ENCODE measurements at regions not wholly inside any gene's neighbourhood (a gene's known extent, or its start where the extent isn't known, plus 50 kb on each side); places are given as distances from the start of the nearest gene placed in this dataset.

GRCh38 chr22:47296405-47297260, 534.2 kb downstream of the TBC1D22A start:
- TF ChIP-seq CTCF (IDR thresholded peaks at IDR 0.05) (no peak), POLR2A (IDR thresholded peaks at IDR 0.05) (no peak)
- Histone ChIP-seq H3K9me3 (no peaks in the 10 kb centered on the region), H3K4me3 (no peak overlapping the region), H3K27me3 (peaks cover 0 to 13% (median 0%) of the 10 kb centered on the region in 9 donors), H3K27ac (no peak overlapping the region), H3K36me3 (no peaks in the 10 kb centered on the region), H3K4me1 (no peaks in the 10 kb centered on the region)
- DNase-seq (peak in 1 of 5 donors; percentile 20), ATAC-seq (no peak)
- intact Hi-C loops (cut with DNase I) = no loop called here
- WGBS, 4 donors = 65 to 75% (median 71%) methylated on average over 24 to 25 of the region's 25 CpGs

- Histone ChIP-seq H3K27me3 (peaks cover 0 to 13% (median 0%) of the 10 kb centered on the region in 9 donors), H3K4me1 (no peaks in the 10 kb centered on the region), H3K27ac (no peak overlapping the region), H3K36me3 (no peaks in the 10 kb centered on the region), H3K4me3 (no peak overlapping the region), H3K9me3 (no peaks in the 10 kb centered on the region)
- intact Hi-C loops (cut with DNase I) = no loop called here
- DNase-seq = no peak
- ATAC-seq = no peak
- no peak for TF ChIP-seq CTCF (IDR thresholded peaks at IDR 0.05)
- WGBS, 4 donors = 82 to 87% (median 85%) methylated on average over 10 of the region's 10 CpGs
Measured at GRCh38 chr22:47295982-47296381, 533.5 kb downstream of the TBC1D22A start.

GRCh38 chr22:47295226-47295901, 532.9 kb downstream of the TBC1D22A start:
- no peak overlapping the region for H3K4me3 ChIP-seq
- H3K27me3 ChIP-seq = peaks cover 0 to 13% (median 0%) of the 10 kb centered on the region in 9 donors
- WGBS, 4 donors = 75 to 83% (median 82%) methylated on average over 16 to 21 of the region's 21 CpGs
- DNase-seq (peak in 1 of 5 donors; percentile 20), ATAC-seq (no peak)
- H3K9me3 ChIP-seq = no peaks in the 10 kb centered on the region
- no peak overlapping the region for H3K27ac ChIP-seq
- no peak for TF ChIP-seq POLR2A (IDR thresholded peaks at IDR 0.05)
- TF ChIP-seq CTCF (IDR thresholded peaks at IDR 0.05) = no peak
- intact Hi-C loops (cut with DNase I) = no loop called here
- H3K36me3 ChIP-seq = no peaks in the 10 kb centered on the region
- no peaks in the 10 kb centered on the region for H3K4me1 ChIP-seq

GRCh38 chr22:47294576-47294975, 532.1 kb downstream of the TBC1D22A start:
- no peak for TF ChIP-seq POLR2A (IDR thresholded peaks at IDR 0.05)
- no peak for TF ChIP-seq CTCF (IDR thresholded peaks at IDR 0.05)
- WGBS, 4 donors = 71 to 80% (median 74%) methylated on average over 5 of the region's 5 CpGs
- peaks cover 0 to 14% (median 0%) of the 10 kb centered on the region in 9 donors for H3K27me3 ChIP-seq

More at GRCh38 chr22:47294576-47294975, 532.1 kb downstream of the TBC1D22A start:
- no peaks in the 10 kb centered on the region for H3K36me3 ChIP-seq
- DNase-seq (peak in 1 of 5 donors; percentile 27), ATAC-seq (no peak)
- no peaks in the 10 kb centered on the region for H3K9me3 ChIP-seq
- H3K4me1 ChIP-seq = no peaks in the 10 kb centered on the region
- intact Hi-C loops (cut with DNase I) = no loop called here
- no peak overlapping the region for H3K27ac ChIP-seq
- no peak overlapping the region for H3K4me3 ChIP-seq

All from heart left ventricle (tissue), 16 donors.